GM23338 (cell line): ENCODE measurements at regions not wholly inside any gene's neighbourhood (a gene's known extent, or its start where the extent isn't known, plus 50 kb on each side); places are given as distances from the start of the nearest gene placed in this dataset.

ENCODE experiments used
- ATAC-seq: fragments of 200-7000 bp; cut with Tn5 transposase; 3 replicates; pipeline ENCODE4 v1.9.1; 2020
- DNase-seq: peaks from one replicate; pipeline ENCODE4 v3.0.0-alpha.2; 2015; ENCODE audit warnings: low spot score
- H2AFZ ChIP-seq: fragments of 200-600 bp; sonication (generic); 2 replicates; pipeline ENCODE4 v1.8.0; 2016; ENCODE audit warnings: antibody characterized with exemption, mild to moderate bottlenecking, moderate library complexity
- H3F3A ChIP-seq: fragments of 200-600 bp; sonication (generic); replicated peaks from 2 replicates; pipeline ENCODE4 v1.8.0; 2017; ENCODE audit warnings: antibody characterized with exemption, mixed run types, low read depth
- H3K27ac ChIP-seq: fragments of 200-600 bp; sonication (generic); 2 replicates; pipeline ENCODE4 v1.6.1; 2016; ENCODE audit warnings: low read depth
- H3K27me3 ChIP-seq: fragments of 200-600 bp; sonication (generic); 2 replicates; pipeline ENCODE4 v1.8.0; 2016; ENCODE audit warnings: mild to moderate bottlenecking, mixed run types, moderate library complexity; ENCODE audit not compliant: insufficient read depth
- H3K36me3 ChIP-seq: fragments of 200-600 bp; sonication (generic); 2 replicates; pipeline ENCODE4 v1.8.0; 2016; ENCODE audit warnings: mild to moderate bottlenecking; ENCODE audit not compliant: insufficient read depth
- H3K4me1 ChIP-seq: fragments of 200-600 bp; sonication (generic); 2 replicates; pipeline ENCODE4 v1.8.0; 2016; ENCODE audit warnings: mild to moderate bottlenecking, moderate library complexity; ENCODE audit not compliant: insufficient read depth
- H3K4me2 ChIP-seq: fragments of 200-600 bp; sonication (generic); 2 replicates; pipeline ENCODE4 v1.7.1; 2017; ENCODE audit warnings: mixed run types
- H3K4me3 ChIP-seq: fragments of 200-600 bp; sonication (generic); 2 replicates; pipeline ENCODE4 v1.6.1; 2016; ENCODE audit warnings: mixed run types
- H3K79me2 ChIP-seq: fragments of 200-600 bp; sonication (generic); replicated peaks from 2 replicates; pipeline ENCODE4 v1.8.0; 2017; ENCODE audit warnings: mild to moderate bottlenecking; ENCODE audit not compliant: insufficient read depth
- H3K9me2 ChIP-seq: fragments of 200-600 bp; sonication (generic); 2 replicates; pipeline ENCODE4 v1.8.0; 2017; ENCODE audit not compliant: insufficient read depth
- H4K20me1 ChIP-seq: fragments of 200-600 bp; sonication (generic); replicated peaks from 2 replicates; pipeline ENCODE4 v1.8.0; 2017; ENCODE audit warnings: mild to moderate bottlenecking; ENCODE audit not compliant: insufficient read depth
- H3K27ac Mint-ChIP-seq: 2 replicates; pipeline ENCODE4 v1.8.0; 2020; ENCODE audit warnings: inconsistent platforms, mild to moderate bottlenecking, moderate library complexity, mixed read lengths
- H3K27me3 Mint-ChIP-seq: 3 replicates; pipeline ENCODE4 v1.8.0; 2022; ENCODE audit warnings: low read depth, mild to moderate bottlenecking, moderate library complexity, mixed read lengths, inconsistent platforms; ENCODE audit not compliant: insufficient read depth, poor library complexity
- H3K36me3 Mint-ChIP-seq: 3 replicates; pipeline ENCODE4 v1.8.0; 2021; ENCODE audit warnings: low read depth, mild to moderate bottlenecking, inconsistent platforms, moderate library complexity, mixed read lengths
- H3K4me1 Mint-ChIP-seq: 3 replicates; pipeline ENCODE4 v1.8.0; 2020; ENCODE audit warnings: mild to moderate bottlenecking, inconsistent platforms, mixed read lengths
- H3K4me3 Mint-ChIP-seq: 3 replicates; pipeline ENCODE4 v1.8.0; 2021; ENCODE audit warnings: moderate library complexity, mild to moderate bottlenecking, inconsistent platforms, mixed read lengths
- H3K9me3 Mint-ChIP-seq: 3 replicates; pipeline ENCODE4 v1.8.0; 2020; ENCODE audit warnings: moderate library complexity, mild to moderate bottlenecking, inconsistent platforms, mixed read lengths
- CREB1 ChIP-seq: fragments of 250-450 bp; sonication (Bioruptor Pico); IDR thresholded peaks from 2 replicates; pipeline ENCODE4 v1.5.0; 2020; ENCODE audit warnings: low read depth, mild to moderate bottlenecking, moderate library complexity
- CTCF ChIP-seq, 2 experiments: fragments of 200-600 bp in 1 of 2; sonication (generic) in 1 of 2; conservative IDR thresholded peaks; 2 replicates each; pipeline versions ENCODE4 v1.5.1 to v1.6.1; 2016 to 2017; ENCODE audit warnings: antibody characterized with exemption in 2 of 2, low read depth in 2 of 2, mild to moderate bottlenecking in 2 of 2, moderate library complexity in 1 of 2
- ETS1 ChIP-seq: IDR thresholded peaks from 2 replicates; pipeline ENCODE4 v1.6.1; 2016; ENCODE audit warnings: antibody characterized with exemption
- EZH2 ChIP-seq: fragments of 200-600 bp; sonication (generic); IDR thresholded peaks from one replicate; pipeline ENCODE4 v1.8.0; 2017; ENCODE audit warnings: antibody characterized with exemption, mild to moderate bottlenecking, low read depth; ENCODE audit not compliant: unreplicated experiment
- JUNB ChIP-seq: IDR thresholded peaks from one replicate; pipeline ENCODE4 v1.6.1; 2016; ENCODE audit warnings: antibody characterized with exemption; ENCODE audit not compliant: unreplicated experiment
- NANOG ChIP-seq: IDR thresholded peaks from 2 replicates; pipeline ENCODE4 v1.6.1; 2016; ENCODE audit warnings: antibody characterized with exemption, borderline replicate concordance
- REST ChIP-seq: IDR thresholded peaks from one replicate; pipeline ENCODE4 v1.6.1; 2018; ENCODE audit warnings: antibody characterized with exemption; ENCODE audit not compliant: unreplicated experiment
- STAT1 ChIP-seq: IDR thresholded peaks from one replicate; pipeline ENCODE4 v1.6.1; 2016; ENCODE audit warnings: antibody characterized with exemption; ENCODE audit not compliant: unreplicated experiment
- ZNF331 ChIP-seq: fragments of 250-450 bp; sonication (Bioruptor Pico); IDR thresholded peaks from 2 replicates; pipeline ENCODE4 v1.5.0; 2020; ENCODE audit warnings: low read depth, mild to moderate bottlenecking, moderate library complexity
- ZNF462 ChIP-seq: fragments of 250-450 bp; sonication (Bioruptor Pico); IDR thresholded peaks from 2 replicates; pipeline ENCODE4 v1.5.0; 2020; ENCODE audit warnings: mild to moderate bottlenecking, moderate library complexity

GRCh38 chr6:67433124-67433523 lies 1202.0 kb upstream of the ADGRB3 start:
- DNase-seq = no peak
- Histone ChIP-seq H4K20me1 (no peaks in the 10 kb centered on the region), H3K27ac (no peak overlapping the region), H3K27me3 (no peaks in the 10 kb centered on the region), H3K9me2 (no peaks in the 10 kb centered on the region), H3K4me2 (no peak overlapping the region), H3K36me3 (no peaks in the 10 kb centered on the region), H3F3A (no peaks in the 10 kb centered on the region), H3K4me1 (no peaks in the 10 kb centered on the region), H2AFZ (no peak overlapping the region), H3K4me3 (no peak overlapping the region), H3K79me2 (no peaks in the 10 kb centered on the region)
- no peak for TF ChIP-seq EZH2
- Mint-ChIP-seq H3K27me3 (peaks cover 2% of the 10 kb centered on the region), H3K36me3 (no peaks in the 10 kb centered on the region; the same call in 2 of the 3 replicates), H3K4me1 (no peaks in the 10 kb centered on the region), H3K27ac (no peak overlapping the region), H3K9me3 (peaks cover 4% of the 10 kb centered on the region; the same call in 1 of the 3 replicates), H3K4me3 (no peak overlapping the region)
- no peak for ATAC-seq

GRCh38 chr6:67431076-67431475 lies 1204.0 kb upstream of the ADGRB3 start:
- Histone ChIP-seq H3K79me2 (no peaks in the 10 kb centered on the region), H3K27ac (no peak overlapping the region), H3K4me3 (no peak overlapping the region), H3K4me1 (no peaks in the 10 kb centered on the region), H2AFZ (no peak overlapping the region), H4K20me1 (no peaks in the 10 kb centered on the region), H3K9me2 (no peaks in the 10 kb centered on the region), H3F3A (no peaks in the 10 kb centered on the region), H3K27me3 (no peaks in the 10 kb centered on the region), H3K4me2 (no peak overlapping the region), H3K36me3 (no peaks in the 10 kb centered on the region)
- no peaks in the 10 kb centered on the region for H3K4me1 Mint-ChIP-seq
- peaks cover 2% of the 10 kb centered on the region for H3K27me3 Mint-ChIP-seq
- no peak for DNase-seq
- no peaks in the 10 kb centered on the region; the same call in 2 of the 3 replicates for H3K36me3 Mint-ChIP-seq
- peaks cover 5% of the 10 kb centered on the region; the same call in 1 of the 3 replicates for H3K9me3 Mint-ChIP-seq
- no peak overlapping the region for H3K4me3 Mint-ChIP-seq
- H3K27ac Mint-ChIP-seq = no peak overlapping the region
- ATAC-seq = no peak
- no peak for TF ChIP-seq ZNF331 (CRISPR knock-in tag)
- no peak for TF ChIP-seq ETS1
- no peak for TF ChIP-seq JUNB
- no peak for TF ChIP-seq NANOG
- no peak for TF ChIP-seq EZH2
- TF ChIP-seq ZNF462 (CRISPR knock-in tag) = no peak
- no peak for TF ChIP-seq CREB1 (CRISPR knock-in tag)
- TF ChIP-seq CTCF (conservative IDR thresholded peaks at IDR 0.05; ENCODE audit: low read depth in 2 of 2) = no peak
- TF ChIP-seq STAT1 = no peak
- TF ChIP-seq REST = no peak
